Fibroblast of pulmonary artery (primary cell): ENCODE measurements at regions not wholly inside any gene's neighbourhood (a gene's known extent, or its start where the extent isn't known, plus 50 kb on each side); places are given as distances from the start of the nearest gene placed in this dataset.

Experiments used
- DNase-seq: peaks from one replicate; pipeline ENCODE4 v3.0.0-alpha.2; 2010; ENCODE audit warnings: low read depth
- H3K4me3 ChIP-seq: replicated peaks from 2 replicates; pipeline ENCODE4 v1.5.1; 2011; ENCODE audit warnings: low read depth, mild to moderate bottlenecking, control low read depth, low read length, moderate library complexity
- CTCF ChIP-seq: IDR thresholded peaks from 2 replicates; pipeline ENCODE4 v1.5.1; 2011; ENCODE audit warnings: mild to moderate bottlenecking, control low read depth, low read length, inconsistent platforms; ENCODE audit errors: missing control alignments

- no peak for DNase-seq
Observed at GRCh38 chr4:155544547-155544946, 122.1 kb upstream of the GUCY1A1 start.

GRCh38 chr4:155543126-155543765, 123.4 kb upstream of the GUCY1A1 start:
- peak; percentile 66 for DNase-seq
- no peak for TF ChIP-seq CTCF
- no peak overlapping the region for H3K4me3 ChIP-seq

More at GRCh38 chr4:155544547-155544946, 122.1 kb upstream of the GUCY1A1 start:
- no peak overlapping the region for H3K4me3 ChIP-seq
- no peak for TF ChIP-seq CTCF

GRCh38 chr4:155542415-155542814, 124.2 kb upstream of the GUCY1A1 start:
- TF ChIP-seq CTCF = no peak
- no peak for DNase-seq
- H3K4me3 ChIP-seq = no peak overlapping the region

DNA sequence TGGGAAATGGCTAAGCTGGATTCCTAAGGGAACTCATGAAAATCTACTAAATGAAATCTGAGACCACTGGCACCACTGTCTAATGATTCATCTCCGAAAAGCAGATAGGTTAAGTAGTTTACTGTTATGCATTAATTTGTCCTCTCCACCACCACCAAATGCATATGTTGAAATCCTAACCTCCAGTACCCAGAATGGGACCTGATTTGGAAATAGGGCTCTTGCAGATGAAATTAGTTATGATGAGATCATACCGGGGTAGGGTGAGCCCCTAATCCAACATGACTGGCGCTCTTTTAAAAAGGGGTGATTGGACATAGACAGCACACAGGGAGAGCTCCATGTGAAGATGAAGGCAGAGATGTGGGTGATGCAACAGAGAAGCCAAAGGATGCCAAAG, 124.9 kb upstream of the GUCY1A1 start:
- no peak for DNase-seq
- no peak for TF ChIP-seq CTCF
- H3K4me3 ChIP-seq = no peak overlapping the region

- DNase-seq = no peak
- no peak for TF ChIP-seq CTCF
Observed at GRCh38 chr4:155540698-155541097, 126.0 kb upstream of the GUCY1A1 start.

DNA sequence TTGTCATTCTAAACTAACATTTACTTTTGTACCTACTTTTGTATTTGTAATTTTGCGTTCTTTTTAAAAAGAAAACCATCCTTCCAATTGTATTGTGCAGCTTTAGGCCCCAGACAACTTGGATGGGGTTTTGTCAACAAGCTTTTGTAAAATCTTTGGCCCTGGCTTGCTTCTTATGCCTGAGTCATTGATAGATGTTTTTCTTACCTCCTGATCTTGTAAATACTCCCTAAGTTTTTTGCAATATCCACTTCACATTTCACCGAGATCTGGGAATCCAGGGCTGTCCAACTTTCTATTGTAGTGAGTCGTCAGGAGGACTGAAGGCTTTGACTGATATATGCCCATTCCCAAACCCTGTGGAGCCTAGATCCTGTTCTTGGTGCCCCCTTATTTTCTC, 126.9 kb upstream of the GUCY1A1 start:
- no peak for TF ChIP-seq CTCF
- H3K4me3 ChIP-seq = no peak overlapping the region

More at GRCh38 chr4:155540698-155541097, 126.0 kb upstream of the GUCY1A1 start:
- no peak overlapping the region for H3K4me3 ChIP-seq

DNA sequence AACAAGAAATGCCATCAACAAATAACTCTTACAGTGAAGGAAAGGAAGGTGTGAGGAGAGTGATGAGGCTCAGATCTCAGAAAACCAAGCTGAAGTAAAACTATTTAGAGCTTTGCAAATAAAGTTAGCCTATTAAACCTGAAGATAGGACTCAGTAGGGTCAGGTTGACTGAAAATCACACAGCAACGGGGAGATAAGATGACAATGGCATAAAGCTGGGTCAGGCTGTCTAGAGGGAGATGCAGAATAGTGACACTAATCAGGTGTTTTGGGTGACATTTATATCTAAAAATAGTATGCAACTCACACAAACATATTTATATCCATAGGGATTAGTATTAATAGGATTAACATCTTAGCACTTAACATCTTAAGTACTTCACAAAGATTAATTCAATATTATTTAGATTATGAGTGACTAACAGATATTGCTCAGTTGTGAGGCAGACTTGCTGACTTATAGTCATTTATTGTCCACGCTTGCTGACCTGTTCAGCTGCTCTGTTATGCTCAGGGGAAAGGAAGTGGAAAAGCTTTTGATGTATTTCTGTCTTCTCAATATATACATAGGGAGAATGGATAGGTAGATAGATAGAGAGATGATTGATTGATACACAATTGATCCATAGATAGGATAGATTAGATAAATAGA, 130.7 kb upstream of the GUCY1A1 start:
- DNase-seq = no peak
- H3K4me3 ChIP-seq = no peak overlapping the region
- no peak for TF ChIP-seq CTCF

More for the DNA sequence above, 126.9 kb upstream of the GUCY1A1 start:
- DNase-seq = no peak
